HG02981 (cell line): ENCODE measurements at regions not wholly inside any gene's neighbourhood (a gene's known extent, or its start where the extent isn't known, plus 50 kb on each side); places are given as distances from the start of the nearest gene placed in this dataset.

Experiments
- ATAC-seq: cut with Tn5 transposase; IDR thresholded peaks from one replicate; pipeline ENCODE4 v1.9.1; 2021; ENCODE audit warnings: mild to moderate bottlenecking, moderate library complexity; ENCODE audit not compliant: unreplicated experiment

- no peak for ATAC-seq
These were observed 58.9 kb upstream of the LINGO1 start for GRCh38 chr15:77691607-77692006.

GRCh38 chr15:77689821-77690220 lies 57.1 kb upstream of the LINGO1 start:
- ATAC-seq, result no peak

GRCh38 chr15:77688693-77689092 lies 56.0 kb upstream of the LINGO1 start:
- no peak for ATAC-seq

- ATAC-seq, result no peak
These were observed 55.6 kb upstream of the LINGO1 start for GRCh38 chr15:77688266-77688665.

- no peak for ATAC-seq
These were observed 52.5 kb upstream of the LINGO1 start for GRCh38 chr15:77685082-77685815.

GRCh38 chr15:77684341-77685081 lies 51.8 kb upstream of the LINGO1 start:
- no peak for ATAC-seq

- no peak for ATAC-seq
These were observed 49.9 kb upstream of the LINGO1 start for GRCh38 chr15:77682564-77682963.
